Mesenchymal stem cell (in vitro differentiated cells and primary cell): ENCODE measurements at regions not wholly inside any gene's neighbourhood (a gene's known extent, or its start where the extent isn't known, plus 50 kb on each side); places are given as distances from the start of the nearest gene placed in this dataset.

Source experiments
- DNase-seq: peaks from one replicate; pipeline ENCODE4 v3.0.0-alpha.2; 2013
- H2AFZ ChIP-seq: one replicate; pipeline ENCODE4 v1.6.1; 2013; ENCODE audit warnings: low read depth, mild to moderate bottlenecking, control low read depth, inconsistent platforms, low read length, moderate library complexity
- H2AK5ac ChIP-seq: 2 replicates; pipeline ENCODE4 v1.6.1; 2013; ENCODE audit warnings: low read length, moderate library complexity, mild to moderate bottlenecking, inconsistent platforms; ENCODE audit not compliant: severe bottlenecking
- H2BK120ac ChIP-seq: one replicate; pipeline ENCODE4 v1.6.1; 2013; ENCODE audit warnings: low read depth, mild to moderate bottlenecking, inconsistent platforms, low read length, moderate library complexity
- H2BK12ac ChIP-seq, 2 experiments: one replicate each; pipeline ENCODE4 v1.6.1; 2013; ENCODE audit warnings: inconsistent platforms in 2 of 2, low read length in 2 of 2, mild to moderate bottlenecking in 2 of 2, moderate library complexity in 2 of 2, control low read depth in 1 of 2
- H2BK15ac ChIP-seq: one replicate; pipeline ENCODE4 v1.6.1; 2013; ENCODE audit warnings: mild to moderate bottlenecking, low read depth, inconsistent platforms; ENCODE audit not compliant: poor library complexity, severe bottlenecking
- H2BK5ac ChIP-seq: 2 replicates; pipeline ENCODE4 v1.6.1; 2013; ENCODE audit warnings: low read depth, mild to moderate bottlenecking, low read length, control low read depth, inconsistent platforms; ENCODE audit not compliant: poor library complexity, severe bottlenecking
- H3K14ac ChIP-seq, 2 experiments: one replicate each; pipeline ENCODE4 v1.6.1; 2013; ENCODE audit warnings: inconsistent platforms in 2 of 2, low read length in 2 of 2, control low read depth in 1 of 2, mild to moderate bottlenecking in 1 of 2, moderate library complexity in 1 of 2
- H3K18ac ChIP-seq, 2 experiments: one replicate each; pipeline ENCODE4 v1.6.1; 2013; ENCODE audit warnings: inconsistent platforms in 2 of 2, low read length in 2 of 2, control low read depth in 1 of 2, low read depth in 1 of 2, mild to moderate bottlenecking in 1 of 2
- H3K23ac ChIP-seq, 2 experiments: one replicate each; pipeline ENCODE4 v1.6.1; 2013; ENCODE audit warnings: inconsistent platforms in 2 of 2, low read length in 2 of 2, mild to moderate bottlenecking in 2 of 2, moderate library complexity in 2 of 2, control low read depth in 1 of 2
- H3K27ac ChIP-seq: 2 replicates; pipeline ENCODE4 v1.5.1; 2013; ENCODE audit warnings: mild to moderate bottlenecking, moderate library complexity, low read length, control low read depth, inconsistent platforms; ENCODE audit not compliant: poor library complexity, severe bottlenecking
- H3K27me3 ChIP-seq, 2 experiments: 2 replicates each; pipeline versions ENCODE4 v1.6.1 to v1.7.0; 2013; ENCODE audit warnings: low read length in 2 of 2, mild to moderate bottlenecking in 2 of 2, moderate library complexity in 2 of 2, control low read depth in 1 of 2, inconsistent platforms in 1 of 2; ENCODE audit not compliant: control insufficient read depth in 1 of 2, insufficient read depth in 1 of 2
- H3K36me3 ChIP-seq, 2 experiments: 2 replicates each; pipeline versions ENCODE4 v1.6.1 to v1.7.0; 2013; ENCODE audit warnings: low read length in 2 of 2, control low read depth in 1 of 2, inconsistent platforms in 1 of 2, low read depth in 1 of 2, mild to moderate bottlenecking in 1 of 2; ENCODE audit not compliant: insufficient read depth in 2 of 2, control insufficient read depth in 1 of 2
- H3K4ac ChIP-seq, 2 experiments: one replicate each; pipeline ENCODE4 v1.6.1; 2013; ENCODE audit warnings: inconsistent platforms in 2 of 2, low read length in 2 of 2, mild to moderate bottlenecking in 2 of 2, moderate library complexity in 2 of 2, control low read depth in 1 of 2, low read depth in 1 of 2
- H3K4me1 ChIP-seq: 2 replicates; pipeline ENCODE4 v1.6.1; 2013; ENCODE audit warnings: low read depth, low read length, control low read depth; ENCODE audit not compliant: control insufficient read depth, insufficient read depth
- H3K4me2 ChIP-seq: 2 replicates; pipeline ENCODE4 v1.6.1; 2013; ENCODE audit warnings: low read length, mild to moderate bottlenecking, inconsistent platforms; ENCODE audit not compliant: poor library complexity, severe bottlenecking
- H3K4me3 ChIP-seq, 2 experiments: 2 replicates each; pipeline versions ENCODE4 v1.5.1 to v1.7.0; 2013; ENCODE audit warnings: low read length in 2 of 2, mild to moderate bottlenecking in 2 of 2, control low read depth in 1 of 2, low read depth in 1 of 2; ENCODE audit not compliant: insufficient read depth in 1 of 2
- H3K79me1 ChIP-seq: replicated peaks from 2 replicates; pipeline ENCODE4 v1.6.1; 2013; ENCODE audit warnings: mild to moderate bottlenecking, control low read depth, low read length, inconsistent platforms; ENCODE audit not compliant: poor library complexity, severe bottlenecking
- H3K9ac ChIP-seq: 2 replicates; pipeline ENCODE4 v1.7.0; 2013; ENCODE audit warnings: mild to moderate bottlenecking, low read length, moderate library complexity
- H3K9me3 ChIP-seq: 2 replicates; pipeline ENCODE4 v1.7.0; 2013; ENCODE audit warnings: mild to moderate bottlenecking, low read length; ENCODE audit not compliant: control insufficient read depth
- H4K8ac ChIP-seq: one replicate; pipeline ENCODE4 v1.6.1; 2013; ENCODE audit warnings: inconsistent platforms, mild to moderate bottlenecking, low read length, moderate library complexity
- H4K91ac ChIP-seq: one replicate; pipeline ENCODE4 v1.6.1; 2013; ENCODE audit warnings: mild to moderate bottlenecking, low read length, inconsistent platforms
- WGBS: methylation state at CpG from one replicate; pipeline ENCODE4 v1.1.7; 2013; ENCODE audit warnings: mixed read lengths; 5-methylcytosine and 5-hydroxymethylcytosine counted together

DNA sequence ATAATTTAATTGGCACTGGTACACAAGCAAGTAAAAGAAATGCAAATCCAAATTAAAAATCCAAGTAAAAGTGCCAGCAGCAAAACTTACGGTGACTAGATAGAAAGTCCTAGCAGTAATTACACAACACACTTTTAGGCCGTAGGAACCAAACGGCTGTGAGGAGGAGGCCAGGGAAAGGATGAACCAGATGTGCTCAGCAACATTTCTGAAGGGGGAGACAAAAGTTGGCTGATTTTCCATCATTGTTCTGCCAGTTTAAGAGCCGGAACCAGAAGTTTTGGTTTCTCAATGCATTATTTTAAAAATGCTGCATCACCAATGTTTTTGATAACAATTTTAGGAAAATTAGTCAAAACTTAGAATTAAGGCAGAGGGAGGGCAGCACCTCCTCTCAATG is 68.7 kb upstream of the ENPP6 start:
- peak overlapping the region; percentile 81 for H3K9ac ChIP-seq
- H3K9me3 ChIP-seq = no peaks in the 10 kb centered on the region
- H3K4me1 ChIP-seq = peaks cover 8% of the 10 kb centered on the region
- no peaks in the 10 kb centered on the region for H3K27me3 ChIP-seq
- H3K79me1 ChIP-seq = no peaks in the 10 kb centered on the region
- H2BK12ac ChIP-seq = no peak overlapping the region
- no peak overlapping the region for H3K14ac ChIP-seq
- H3K4me2 ChIP-seq = no peak overlapping the region
- H2AFZ ChIP-seq = no peak overlapping the region
- H4K8ac ChIP-seq = no peak overlapping the region
- H3K23ac ChIP-seq = no peak overlapping the region
- no peak overlapping the region for H2BK120ac ChIP-seq
- H3K4me3 ChIP-seq = no peak overlapping the region
- H3K4ac ChIP-seq = no peak overlapping the region
- 93% methylated on average over 3 of the region's 4 CpGs for WGBS
- H2AK5ac ChIP-seq = no peak overlapping the region
- H2BK15ac ChIP-seq = no peak overlapping the region
- no peak overlapping the region for H2BK5ac ChIP-seq
- DNase-seq = no peak
- H3K18ac ChIP-seq = no peak overlapping the region
- no peak overlapping the region for H3K27ac ChIP-seq
- no peak overlapping the region for H4K91ac ChIP-seq
- no peaks in the 10 kb centered on the region for H3K36me3 ChIP-seq

DNA sequence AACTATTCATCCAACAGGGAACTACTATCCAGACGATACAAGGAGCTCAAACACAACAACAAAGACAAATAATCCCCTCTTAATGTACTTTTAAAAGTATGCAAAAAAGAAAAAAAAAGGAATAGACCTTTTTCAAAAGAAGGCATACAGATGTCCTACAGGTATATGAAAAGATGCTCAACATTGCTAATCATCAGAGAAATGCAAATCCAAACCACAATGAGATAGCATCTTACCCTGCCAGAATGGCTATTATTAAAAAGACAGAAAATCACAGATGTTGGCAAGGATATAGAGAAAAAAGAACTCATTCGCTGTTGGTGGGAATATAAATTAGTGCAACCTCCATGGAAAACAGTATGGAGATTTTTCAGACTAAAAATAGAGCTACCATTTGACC is 67.1 kb upstream of the ENPP6 start:
- no peak overlapping the region for H3K4me3 ChIP-seq
- H3K27me3 ChIP-seq = no peaks in the 10 kb centered on the region
- no peak overlapping the region for H2BK15ac ChIP-seq
- no peak overlapping the region for H3K14ac ChIP-seq
- H2BK120ac ChIP-seq = no peak overlapping the region
- no peak overlapping the region for H4K91ac ChIP-seq
- no peak overlapping the region for H4K8ac ChIP-seq
- H2BK12ac ChIP-seq = no peak overlapping the region
- H2AFZ ChIP-seq = no peak overlapping the region
- WGBS = 83% methylated on average over 1 of the region's 2 CpGs
- H3K9me3 ChIP-seq = no peaks in the 10 kb centered on the region
- no peak overlapping the region for H3K4ac ChIP-seq
- H3K4me2 ChIP-seq = no peak overlapping the region
- H2BK5ac ChIP-seq = no peak overlapping the region
- H3K27ac ChIP-seq = no peak overlapping the region
- no peak overlapping the region for H3K18ac ChIP-seq
- H3K23ac ChIP-seq = no peak overlapping the region
- H2AK5ac ChIP-seq = no peak overlapping the region
- no peaks in the 10 kb centered on the region for H3K79me1 ChIP-seq
- H3K36me3 ChIP-seq = no peaks in the 10 kb centered on the region
- peaks cover 8% of the 10 kb centered on the region for H3K4me1 ChIP-seq
- no peak for DNase-seq
- H3K9ac ChIP-seq = no peak overlapping the region

GRCh38 chr4:184284336-184284690 is 66.6 kb upstream of the ENPP6 start:
- Histone ChIP-seq H4K8ac (no peak overlapping the region), H3K14ac (no peak overlapping the region), H3K27me3 (no peaks in the 10 kb centered on the region), H3K27ac (no peak overlapping the region), H2BK12ac (no peak overlapping the region), H2AFZ (no peak overlapping the region), H2AK5ac (no peak overlapping the region), H3K23ac (no peak overlapping the region), H3K4me2 (no peak overlapping the region), H3K9me3 (no peaks in the 10 kb centered on the region), H3K4ac (no peak overlapping the region), H3K79me1 (no peaks in the 10 kb centered on the region), H2BK5ac (no peak overlapping the region), H2BK15ac (no peak overlapping the region), H3K18ac (no peak overlapping the region), H3K4me3 (no peak overlapping the region), H2BK120ac (no peak overlapping the region), H4K91ac (no peak overlapping the region), H3K4me1 (peaks cover 10% of the 10 kb centered on the region), H3K9ac (no peak overlapping the region), H3K36me3 (no peaks in the 10 kb centered on the region)
- no peak for DNase-seq
- WGBS = 97% methylated on average over 8 of the region's 8 CpGs

GRCh38 chr4:184283659-184284335 is 66.1 kb upstream of the ENPP6 start:
- no peak overlapping the region for H4K8ac ChIP-seq
- no peaks in the 10 kb centered on the region for H3K9me3 ChIP-seq
- no peak overlapping the region for H3K4me2 ChIP-seq
- no peak overlapping the region for H4K91ac ChIP-seq
- H2AFZ ChIP-seq = no peak overlapping the region
- H3K27me3 ChIP-seq = no peaks in the 10 kb centered on the region
- H2AK5ac ChIP-seq = no peak overlapping the region
- no peak overlapping the region for H2BK120ac ChIP-seq
- H3K36me3 ChIP-seq = no peaks in the 10 kb centered on the region
- no peak for DNase-seq
- H3K9ac ChIP-seq = no peak overlapping the region
- peaks cover 7% of the 10 kb centered on the region for H3K4me1 ChIP-seq
- H3K79me1 ChIP-seq = no peaks in the 10 kb centered on the region
- H2BK15ac ChIP-seq = no peak overlapping the region
- WGBS = 95% methylated on average over 28 of the region's 28 CpGs
- no peak overlapping the region for H3K27ac ChIP-seq
- no peak overlapping the region for H2BK5ac ChIP-seq
- no peak overlapping the region for H3K23ac ChIP-seq
- no peak overlapping the region for H3K4me3 ChIP-seq
- no peak overlapping the region for H2BK12ac ChIP-seq
- no peak overlapping the region for H3K18ac ChIP-seq
- H3K4ac ChIP-seq = no peak overlapping the region
- peak overlapping the region in 1 of 2 experiments; percentile 88 for H3K14ac ChIP-seq
